Activated CD8-positive, alpha-beta T cell treated with anti-CD3 and anti-CD28 coated beads for 36 hours (primary cell): ENCODE measurements at regions not wholly inside any gene's neighbourhood (a gene's known extent, or its start where the extent isn't known, plus 50 kb on each side); places are given as distances from the start of the nearest gene placed in this dataset.

Experiments
- ATAC-seq: fragments of 200-7000 bp; cut with Tn5 transposase; one replicate; pipeline ENCODE4 v1.10.0; 2021; ENCODE audit warnings: mild to moderate bottlenecking, moderate library complexity
- CTCF ChIA-PET: fragments of 350-600 bp; sonication (Branson Sonifier 250); formaldehyde crosslinking; loops from one replicate; lab custom pipeline; 2021; ENCODE audit warnings: antibody characterized with exemption; lab: Charles Lee
- POLR2A ChIA-PET: fragments of 350-600 bp; sonication (Branson Sonifier 250); formaldehyde crosslinking; loops from one replicate; lab custom pipeline; 2021; ENCODE audit warnings: antibody characterized with exemption; lab: Charles Lee
- DNase-seq: peaks from one replicate; pipeline ENCODE4 v3.0.0-alpha.2; 2020
- H3K27ac Mint-ChIP-seq: one replicate; pipeline ENCODE4 v1.8.0; 2021; ENCODE audit warnings: mild to moderate bottlenecking, mixed read lengths
- H3K27me3 Mint-ChIP-seq: one replicate; pipeline ENCODE4 v1.8.0; 2021; ENCODE audit warnings: mixed read lengths
- H3K36me3 Mint-ChIP-seq: one replicate; pipeline ENCODE4 v1.8.0; 2021; ENCODE audit warnings: low read depth, mixed read lengths
- H3K4me1 Mint-ChIP-seq: one replicate; pipeline ENCODE4 v1.8.0; 2021; ENCODE audit warnings: low read depth, mixed read lengths
- H3K4me3 Mint-ChIP-seq: one replicate; pipeline ENCODE4 v1.8.0; 2021; ENCODE audit warnings: mild to moderate bottlenecking, moderate library complexity, mixed read lengths
- H3K9me3 Mint-ChIP-seq: one replicate; pipeline ENCODE4 v1.8.0; 2021; ENCODE audit warnings: mixed read lengths
- CTCF ChIP-seq: fragments of 200-600 bp; IDR thresholded peaks from one replicate; pipeline ENCODE4 v1.8.0; 2022; ENCODE audit warnings: antibody characterized with exemption, mild to moderate bottlenecking
- intact Hi-C: fragments of 100-400 bp; cut with micrococcal nuclease; formaldehyde crosslinking; loops from one replicate; pipeline ENCODE4 v1.10.0; 2022

- ChIA-PET POLR2A (no interaction called here), CTCF (interaction anchor here (1.0 kb wide), 1 partner anchor 10 kb away, joined by 5 read pairs; no protein-coding TSS in a partner anchor)
- H3K4me3 Mint-ChIP-seq: no peak overlapping the region
- no peaks in the 10 kb centered on the region for H3K4me1 Mint-ChIP-seq
- intact Hi-C loops: no loop called here
- H3K27ac Mint-ChIP-seq: no peak overlapping the region
- no peaks in the 10 kb centered on the region for H3K36me3 Mint-ChIP-seq
- no peaks in the 10 kb centered on the region for H3K9me3 Mint-ChIP-seq
- peaks cover 2% of the 10 kb centered on the region for H3K27me3 Mint-ChIP-seq
- TF ChIP-seq CTCF: no peak
- no peak for ATAC-seq
- no peak for DNase-seq
Measured at GRCh38 chr10:62501547-62501946, 127.4 kb downstream of the ZNF365 start.

DNA sequence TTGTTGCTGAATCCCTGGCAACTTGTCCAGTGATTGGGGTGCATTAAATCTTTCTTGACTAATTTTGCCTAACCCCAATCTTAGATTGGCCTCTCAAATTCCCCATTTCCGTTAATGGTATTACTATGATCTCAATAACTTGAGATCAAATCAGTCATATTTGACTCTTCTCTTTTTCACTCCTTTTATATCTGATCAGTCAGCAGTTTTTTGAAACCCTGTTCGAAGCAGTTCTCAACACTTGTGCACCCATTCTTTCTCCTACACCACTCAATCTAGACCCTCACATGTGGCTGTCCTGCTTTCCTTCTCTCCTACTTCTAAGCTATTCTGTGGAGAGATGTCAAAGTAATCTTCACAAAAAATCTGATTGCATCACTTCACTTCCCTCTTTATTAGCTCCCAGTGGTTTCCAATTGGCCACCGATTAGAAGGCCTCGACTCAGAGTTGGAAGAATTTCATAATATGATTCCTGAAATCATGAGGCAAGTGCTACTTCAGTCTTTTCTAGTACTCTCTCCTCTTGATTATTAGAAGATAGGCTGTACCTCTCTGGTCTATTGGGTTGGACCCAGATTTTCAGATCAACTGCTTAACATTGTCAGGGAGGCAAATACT, 128.9 kb downstream of the ZNF365 start:
- DNase-seq (no peak), ATAC-seq (no peak)
- Mint-ChIP-seq H3K4me3 (no peak overlapping the region), H3K27ac (no peak overlapping the region), H3K9me3 (no peaks in the 10 kb centered on the region), H3K4me1 (no peaks in the 10 kb centered on the region), H3K27me3 (no peaks in the 10 kb centered on the region), H3K36me3 (no peaks in the 10 kb centered on the region)
- CTCF ChIA-PET: interaction anchor here (0.7 to 1.7 kb wide), 3 partner anchors 10 to 52 kb away, joined by 3 to 4 read pairs (median 3); no protein-coding TSS in a partner anchor
- POLR2A ChIA-PET: interaction anchor here (1.1 kb wide), 1 partner anchor 257 kb away, joined by 3 read pairs; no protein-coding TSS in a partner anchor
- no peak for TF ChIP-seq CTCF
- intact Hi-C loops: no loop called here

DNA sequence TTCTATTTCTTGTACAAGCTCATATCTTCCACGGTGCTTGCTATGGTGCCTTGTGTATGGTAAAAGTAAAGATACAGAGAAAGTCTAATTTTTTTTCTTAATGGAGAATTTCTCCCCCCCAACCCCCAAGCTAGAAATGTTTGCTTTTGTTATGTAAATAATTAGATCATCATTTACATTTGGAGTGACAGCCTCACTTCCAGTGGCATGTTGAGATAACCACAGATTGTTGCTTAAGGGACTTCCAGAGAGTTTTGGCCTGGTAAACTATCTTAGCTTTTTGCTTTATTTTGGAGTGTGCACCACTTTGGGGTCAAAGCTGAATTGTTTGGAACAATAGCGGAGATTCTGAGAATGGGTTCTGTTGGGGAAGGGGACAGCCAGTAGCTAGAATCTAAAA, 129.7 kb downstream of the ZNF365 start:
- no peak for TF ChIP-seq CTCF
- POLR2A ChIA-PET: interaction anchor here (1.1 kb wide), 1 partner anchor 257 kb away, joined by 3 read pairs; no protein-coding TSS in a partner anchor
- Mint-ChIP-seq H3K4me1 (no peaks in the 10 kb centered on the region), H3K36me3 (no peaks in the 10 kb centered on the region), H3K27ac (no peak overlapping the region), H3K27me3 (no peaks in the 10 kb centered on the region), H3K9me3 (no peaks in the 10 kb centered on the region), H3K4me3 (no peak overlapping the region)
- CTCF ChIA-PET: interaction anchor here (0.8 to 1.7 kb wide), 3 partner anchors 11 to 51 kb away, joined by 3 to 4 read pairs (median 4); no protein-coding TSS in a partner anchor
- ATAC-seq (no peak), DNase-seq (no peak)
- intact Hi-C loops: no loop called here

- no peak overlapping the region for H3K4me3 Mint-ChIP-seq
- H3K27ac Mint-ChIP-seq: no peak overlapping the region
- no peak for ATAC-seq
- ChIA-PET POLR2A (interaction anchor here (1.2 kb wide), 1 partner anchor 8 kb away, joined by 3 read pairs; no protein-coding TSS in a partner anchor), CTCF (no interaction called here)
- H3K36me3 Mint-ChIP-seq: no peaks in the 10 kb centered on the region
- intact Hi-C loops: no loop called here
- DNase-seq: no peak
- no peaks in the 10 kb centered on the region for H3K9me3 Mint-ChIP-seq
- H3K4me1 Mint-ChIP-seq: peaks cover 2% of the 10 kb centered on the region
- no peak for TF ChIP-seq CTCF
- no peaks in the 10 kb centered on the region for H3K27me3 Mint-ChIP-seq
Measured at GRCh38 chr10:62506371-62506770, 132.2 kb downstream of the ZNF365 start.

DNA sequence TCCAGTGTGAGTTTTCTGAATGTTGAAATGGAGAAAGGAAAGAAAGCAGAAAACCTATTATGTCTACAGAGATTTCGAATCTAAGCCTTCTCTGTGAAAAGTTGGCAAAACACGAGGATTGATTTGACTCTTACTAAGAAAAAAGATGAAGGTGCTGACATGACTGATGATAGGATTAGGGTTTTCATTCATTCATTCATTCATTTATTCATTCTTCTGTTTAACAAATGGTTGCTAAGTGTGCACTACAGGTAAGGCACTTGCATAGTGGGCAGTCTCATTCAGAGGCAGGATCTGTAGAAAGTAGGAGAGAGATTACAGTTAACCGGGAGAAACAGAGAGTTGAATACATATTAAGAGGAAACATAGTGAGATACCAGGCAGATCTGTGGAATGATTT, 137.1 kb downstream of the ZNF365 start:
- DNase-seq: no peak
- peaks cover 8% of the 10 kb centered on the region for H3K4me1 Mint-ChIP-seq
- no peak for TF ChIP-seq CTCF
- ChIA-PET CTCF (no interaction called here), POLR2A (no interaction called here)
- intact Hi-C loops: no loop called here
- no peak overlapping the region for H3K4me3 Mint-ChIP-seq
- no peaks in the 10 kb centered on the region for H3K36me3 Mint-ChIP-seq
- H3K9me3 Mint-ChIP-seq: no peaks in the 10 kb centered on the region
- H3K27me3 Mint-ChIP-seq: peaks cover 3% of the 10 kb centered on the region
- no peak for ATAC-seq
- no peak overlapping the region for H3K27ac Mint-ChIP-seq
